ENCODE measurements at regions not wholly inside any gene's neighbourhood (a gene's known extent, or its start where the extent isn't known, plus 50 kb on each side); places are given as distances from the start of the nearest gene placed in this dataset.

DNA sequence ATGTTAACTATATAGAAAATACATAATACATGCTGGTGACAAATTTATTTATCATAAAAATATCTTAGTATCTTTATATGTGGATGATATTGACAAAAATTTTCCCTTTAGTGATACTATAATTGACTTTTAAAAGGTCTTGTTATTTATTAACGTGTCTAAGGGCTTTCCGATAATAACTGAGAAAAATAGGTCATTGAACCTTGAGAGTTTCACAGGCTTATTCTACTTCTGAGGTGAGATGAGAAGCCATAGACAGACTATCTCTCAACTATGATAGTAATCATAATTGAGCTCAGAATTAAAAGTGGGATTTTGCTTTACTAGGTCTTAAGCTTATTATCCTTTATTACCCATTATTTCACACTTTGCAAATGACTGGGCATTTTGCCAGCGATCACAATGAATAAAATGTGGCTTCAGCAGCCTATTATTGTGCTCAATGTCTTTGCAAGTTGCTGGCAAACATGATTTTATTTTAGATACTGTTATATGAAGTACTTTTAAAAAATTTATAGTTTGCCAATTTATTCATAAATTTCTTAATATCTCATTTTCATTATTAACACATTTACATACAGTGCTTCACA, 574.5 kb downstream of the ZWINT start:
- no peak for TF ChIP-seq CTCF (IDR thresholded peaks at IDR 0.05)
- no peak for TF ChIP-seq POLR2A (IDR thresholded peaks at IDR 0.05)

Data from tibial nerve (tissue), 3 donors.